ENCODE measurements at regions not wholly inside any gene's neighbourhood (a gene's known extent, or its start where the extent isn't known, plus 50 kb on each side); places are given as distances from the start of the nearest gene placed in this dataset.

DNA sequence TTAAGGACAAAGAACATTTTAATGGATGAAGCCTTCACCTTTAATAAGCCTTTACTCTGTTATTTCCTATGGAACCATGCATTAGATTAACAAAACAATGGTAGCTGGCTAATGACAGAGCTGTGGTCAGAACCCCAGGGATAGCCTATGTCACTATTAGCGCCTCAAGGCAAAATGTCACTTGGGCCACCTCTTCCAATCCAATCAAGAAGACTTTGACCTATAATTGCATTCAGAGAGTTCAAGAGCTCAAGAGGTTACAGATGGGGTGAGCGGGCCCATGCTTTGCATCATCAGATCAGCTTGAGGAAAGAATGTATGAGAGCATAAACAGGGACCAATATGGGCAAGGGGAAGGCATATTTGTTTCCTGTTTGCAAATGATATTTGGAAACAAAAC lies 425.1 kb downstream of the ARHGEF28 start:
- Histone ChIP-seq H3K4me3 (ENCODE audit: low read depth, low read length) (no peak overlapping the region), H3K36me3 (ENCODE audit: control insufficient read depth, insufficient read depth, low read length) (no peaks in the 10 kb centered on the region), H3K27me3 (ENCODE audit: control insufficient read depth, insufficient read depth, low read length) (no peaks in the 10 kb centered on the region)
- FAIRE-seq = no peak
- DNase-seq (ENCODE audit: low read depth) = no peak
- TF ChIP-seq CTCF (IDR thresholded peaks at IDR 0.05; ENCODE audit: insufficient read depth, low read length, severe bottlenecking) = no peak

GRCh38 chr5:74044936-74045335 lies 418.9 kb downstream of the ARHGEF28 start:
- no peaks in the 10 kb centered on the region for H3K27me3 ChIP-seq (ENCODE audit: control insufficient read depth, insufficient read depth, low read length)

GRCh38 chr5:74042959-74043358 lies 417.0 kb downstream of the ARHGEF28 start:
- no peak overlapping the region for H3K4me3 ChIP-seq (ENCODE audit: low read depth, low read length)
- peak; percentile 89 for DNase-seq (ENCODE audit: low read depth)
- H3K27me3 ChIP-seq (ENCODE audit: control insufficient read depth, insufficient read depth, low read length) = no peaks in the 10 kb centered on the region
- FAIRE-seq = peak; percentile 84
- TF ChIP-seq CTCF (IDR thresholded peaks at IDR 0.05; ENCODE audit: insufficient read depth, low read length, severe bottlenecking) = no peak
- H3K36me3 ChIP-seq (ENCODE audit: control insufficient read depth, insufficient read depth, low read length) = no peaks in the 10 kb centered on the region

More at GRCh38 chr5:74044936-74045335, 418.9 kb downstream of the ARHGEF28 start:
- DNase-seq (ENCODE audit: low read depth) (no peak), FAIRE-seq (no peak)
- no peak for TF ChIP-seq CTCF (IDR thresholded peaks at IDR 0.05; ENCODE audit: insufficient read depth, low read length, severe bottlenecking)
- Histone ChIP-seq H3K36me3 (ENCODE audit: control insufficient read depth, insufficient read depth, low read length) (no peaks in the 10 kb centered on the region), H3K4me3 (ENCODE audit: low read depth, low read length) (no peak overlapping the region)

DNA sequence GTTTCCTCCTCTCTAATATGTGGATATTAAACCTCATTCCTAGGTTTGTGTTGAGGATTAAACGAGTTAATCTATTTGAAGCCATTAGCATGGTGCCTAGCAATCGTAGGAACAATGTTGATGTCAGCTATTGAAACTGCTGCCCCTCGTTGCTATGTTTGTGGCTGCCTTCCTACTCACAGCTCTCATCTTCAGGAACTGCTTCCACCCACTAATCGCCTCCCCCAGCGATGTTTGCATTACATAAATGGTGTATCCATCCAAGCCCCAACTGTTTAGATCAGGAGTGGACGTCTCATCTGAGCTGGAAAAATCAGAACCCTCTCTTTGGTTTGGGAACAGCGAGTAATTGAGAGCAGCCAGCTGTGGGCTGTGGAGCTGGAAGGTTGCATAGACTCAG lies 416.6 kb downstream of the ARHGEF28 start:
- no peak for TF ChIP-seq CTCF (IDR thresholded peaks at IDR 0.05; ENCODE audit: insufficient read depth, low read length, severe bottlenecking)
- DNase-seq (ENCODE audit: low read depth) = no peak
- FAIRE-seq = no peak
- Histone ChIP-seq H3K36me3 (ENCODE audit: control insufficient read depth, insufficient read depth, low read length) (no peaks in the 10 kb centered on the region), H3K4me3 (ENCODE audit: low read depth, low read length) (no peak overlapping the region), H3K27me3 (ENCODE audit: control insufficient read depth, insufficient read depth, low read length) (no peaks in the 10 kb centered on the region)

- DNase-seq (ENCODE audit: low read depth) (peak; percentile 49), FAIRE-seq (no peak)
- Histone ChIP-seq H3K36me3 (ENCODE audit: control insufficient read depth, insufficient read depth, low read length) (no peaks in the 10 kb centered on the region), H3K27me3 (ENCODE audit: control insufficient read depth, insufficient read depth, low read length) (no peaks in the 10 kb centered on the region), H3K4me3 (ENCODE audit: low read depth, low read length) (no peak overlapping the region)
- TF ChIP-seq CTCF (IDR thresholded peaks at IDR 0.05; ENCODE audit: insufficient read depth, low read length, severe bottlenecking) = no peak
Measured at GRCh38 chr5:74041913-74042312, 415.9 kb downstream of the ARHGEF28 start.

- H3K4me3 ChIP-seq (ENCODE audit: low read depth, low read length) = no peak overlapping the region
- no peaks in the 10 kb centered on the region for H3K27me3 ChIP-seq (ENCODE audit: control insufficient read depth, insufficient read depth, low read length)
- peak; percentile 57 for DNase-seq (ENCODE audit: low read depth)
- no peak for TF ChIP-seq CTCF (IDR thresholded peaks at IDR 0.05; ENCODE audit: insufficient read depth, low read length, severe bottlenecking)
- H3K36me3 ChIP-seq (ENCODE audit: control insufficient read depth, insufficient read depth, low read length) = no peaks in the 10 kb centered on the region
- FAIRE-seq = no peak
Measured at GRCh38 chr5:74040811-74041491, 415.0 kb downstream of the ARHGEF28 start.

Measured in bronchial epithelial cell (primary cell).